ENCODE measurements at regions not wholly inside any gene's neighbourhood (a gene's known extent, or its start where the extent isn't known, plus 50 kb on each side); places are given as distances from the start of the nearest gene placed in this dataset.

GRCh38 chr18:44388329-44388728 lies 292.4 kb upstream of the SETBP1 start:
- Histone ChIP-seq H3K4me3 (no peak overlapping the region), H3K27ac (no peak overlapping the region)
- no peak for TF ChIP-seq CTCF (IDR thresholded peaks at IDR 0.05)
- DNase-seq (ENCODE audit: low spot score): no peak

- TF ChIP-seq CTCF (IDR thresholded peaks at IDR 0.05): no peak
- Histone ChIP-seq H3K4me3 (no peak overlapping the region), H3K27ac (no peak overlapping the region)
- DNase-seq (ENCODE audit: low spot score): no peak
Measured at GRCh38 chr18:44392933-44393332, 287.8 kb upstream of the SETBP1 start.

- DNase-seq (ENCODE audit: low spot score): no peak
- H3K27ac ChIP-seq: no peak overlapping the region
- no peak overlapping the region for H3K4me3 ChIP-seq
- TF ChIP-seq CTCF (IDR thresholded peaks at IDR 0.05): no peak
Measured at GRCh38 chr18:44393406-44393805, 287.3 kb upstream of the SETBP1 start.

- Histone ChIP-seq H3K27ac (no peak overlapping the region), H3K4me3 (no peak overlapping the region)
- TF ChIP-seq CTCF (IDR thresholded peaks at IDR 0.05): no peak
- DNase-seq (ENCODE audit: low spot score): no peak
Measured at GRCh38 chr18:44396550-44396949, 284.1 kb upstream of the SETBP1 start.

- Histone ChIP-seq H3K4me3 (no peak overlapping the region), H3K27ac (no peak overlapping the region)
- no peak for DNase-seq (ENCODE audit: low spot score)
- no peak for TF ChIP-seq CTCF (IDR thresholded peaks at IDR 0.05)
Measured at GRCh38 chr18:44409071-44409470, 271.6 kb upstream of the SETBP1 start.

GRCh38 chr18:44409515-44409914 lies 271.2 kb upstream of the SETBP1 start:
- TF ChIP-seq CTCF (IDR thresholded peaks at IDR 0.05): no peak
- H3K27ac ChIP-seq: no peak overlapping the region
- no peak overlapping the region for H3K4me3 ChIP-seq
- DNase-seq (ENCODE audit: low spot score): no peak

GRCh38 chr18:44410740-44411139 lies 269.9 kb upstream of the SETBP1 start:
- H3K4me3 ChIP-seq: no peak overlapping the region
- H3K27ac ChIP-seq: no peak overlapping the region
- TF ChIP-seq CTCF (IDR thresholded peaks at IDR 0.05): no peak

More at GRCh38 chr18:44410740-44411139, 269.9 kb upstream of the SETBP1 start:
- DNase-seq (ENCODE audit: low spot score): no peak

All from coronary artery (tissue), 2 donors.